Astrocyte (in vitro differentiated cells and primary cell): ENCODE measurements at regions not wholly inside any gene's neighbourhood (a gene's known extent, or its start where the extent isn't known, plus 50 kb on each side); places are given as distances from the start of the nearest gene placed in this dataset.
A peak's percentile ranks its signal among the peaks of the same experiment; 100 is the strongest.

Source experiments
- DNase-seq: peaks from one replicate; pipeline ENCODE4 v3.0.0-alpha.2; 2010; ENCODE audit warnings: low read depth
- FAIRE-seq: peaks from 2 replicates; lab custom pipeline; 2011; peaks lifted over from hg19 to GRCh38; lab: Jason Lieb, UNC
- H2AFZ ChIP-seq: 2 replicates; pipeline ENCODE4 v1.6.0; 2012; ENCODE audit warnings: low read depth, low read length, inconsistent platforms
- H3K27ac ChIP-seq: 2 replicates; pipeline ENCODE4 v1.5.1; 2011; ENCODE audit warnings: low read depth, low read length, inconsistent platforms
- H3K27me3 ChIP-seq: 2 replicates; pipeline ENCODE4 v1.6.0; 2011; ENCODE audit warnings: low read length, inconsistent platforms; ENCODE audit not compliant: insufficient read depth
- H3K36me3 ChIP-seq: 2 replicates; pipeline ENCODE4 v1.5.1; 2011; ENCODE audit warnings: low read length, inconsistent platforms; ENCODE audit not compliant: insufficient read depth
- H3K4me1 ChIP-seq: 2 replicates; pipeline ENCODE4 v1.5.1; 2011; ENCODE audit warnings: low read length, inconsistent platforms; ENCODE audit not compliant: insufficient read depth
- H3K4me2 ChIP-seq: 2 replicates; pipeline ENCODE4 v1.6.0; 2012; ENCODE audit warnings: low read length, inconsistent platforms
- H3K4me3 ChIP-seq: 2 replicates; pipeline ENCODE4 v1.5.1; 2011; ENCODE audit warnings: low read depth, mild to moderate bottlenecking, low read length, inconsistent platforms; ENCODE audit not compliant: insufficient read depth
- H3K79me2 ChIP-seq: 2 replicates; pipeline ENCODE4 v1.6.0; 2012; ENCODE audit warnings: mild to moderate bottlenecking, low read length, inconsistent platforms; ENCODE audit not compliant: insufficient read depth
- H3K9ac ChIP-seq: 2 replicates; pipeline ENCODE4 v1.6.0; 2012; ENCODE audit warnings: mild to moderate bottlenecking, low read length, inconsistent platforms
- H3K9me3 ChIP-seq: 2 replicates; pipeline ENCODE4 v1.5.1; 2012; ENCODE audit warnings: low read depth, mild to moderate bottlenecking, low read length, inconsistent platforms; ENCODE audit not compliant: insufficient read depth
- H4K20me1 ChIP-seq: 2 replicates; pipeline ENCODE4 v1.6.0; 2012; ENCODE audit warnings: low read length, inconsistent platforms; ENCODE audit not compliant: insufficient read depth
- H3K27ac Mint-ChIP-seq: one replicate; pipeline ENCODE4 v1.8.0; 2021; ENCODE audit warnings: mild to moderate bottlenecking, mixed read lengths; ENCODE audit not compliant: unreplicated experiment
- H3K27me3 Mint-ChIP-seq: one replicate; pipeline ENCODE4 v1.8.0; 2021; ENCODE audit warnings: low read depth, mixed read lengths; ENCODE audit not compliant: unreplicated experiment
- H3K36me3 Mint-ChIP-seq: one replicate; pipeline ENCODE4 v1.8.0; 2021; ENCODE audit warnings: low read depth, mixed read lengths; ENCODE audit not compliant: unreplicated experiment
- H3K4me1 Mint-ChIP-seq: one replicate; pipeline ENCODE4 v1.8.0; 2021; ENCODE audit warnings: low read depth, mixed read lengths; ENCODE audit not compliant: unreplicated experiment
- H3K4me3 Mint-ChIP-seq: one replicate; pipeline ENCODE4 v1.8.0; 2021; ENCODE audit warnings: mild to moderate bottlenecking, moderate library complexity, mixed read lengths; ENCODE audit not compliant: unreplicated experiment
- H3K9me3 Mint-ChIP-seq: one replicate; pipeline ENCODE4 v1.8.0; 2021; ENCODE audit warnings: mild to moderate bottlenecking, mixed read lengths; ENCODE audit not compliant: unreplicated experiment
- CTCF ChIP-seq: IDR thresholded peaks from 2 replicates; pipeline ENCODE4 v1.5.1; 2011; ENCODE audit warnings: low read depth, mild to moderate bottlenecking, inconsistent platforms, low read length, moderate library complexity; ENCODE audit not compliant: insufficient read depth
- EZH2 ChIP-seq: IDR thresholded peaks from 2 replicates; pipeline ENCODE4 v1.6.1; 2012; ENCODE audit warnings: mild to moderate bottlenecking, low read length, inconsistent platforms; ENCODE audit not compliant: insufficient read depth

DNA sequence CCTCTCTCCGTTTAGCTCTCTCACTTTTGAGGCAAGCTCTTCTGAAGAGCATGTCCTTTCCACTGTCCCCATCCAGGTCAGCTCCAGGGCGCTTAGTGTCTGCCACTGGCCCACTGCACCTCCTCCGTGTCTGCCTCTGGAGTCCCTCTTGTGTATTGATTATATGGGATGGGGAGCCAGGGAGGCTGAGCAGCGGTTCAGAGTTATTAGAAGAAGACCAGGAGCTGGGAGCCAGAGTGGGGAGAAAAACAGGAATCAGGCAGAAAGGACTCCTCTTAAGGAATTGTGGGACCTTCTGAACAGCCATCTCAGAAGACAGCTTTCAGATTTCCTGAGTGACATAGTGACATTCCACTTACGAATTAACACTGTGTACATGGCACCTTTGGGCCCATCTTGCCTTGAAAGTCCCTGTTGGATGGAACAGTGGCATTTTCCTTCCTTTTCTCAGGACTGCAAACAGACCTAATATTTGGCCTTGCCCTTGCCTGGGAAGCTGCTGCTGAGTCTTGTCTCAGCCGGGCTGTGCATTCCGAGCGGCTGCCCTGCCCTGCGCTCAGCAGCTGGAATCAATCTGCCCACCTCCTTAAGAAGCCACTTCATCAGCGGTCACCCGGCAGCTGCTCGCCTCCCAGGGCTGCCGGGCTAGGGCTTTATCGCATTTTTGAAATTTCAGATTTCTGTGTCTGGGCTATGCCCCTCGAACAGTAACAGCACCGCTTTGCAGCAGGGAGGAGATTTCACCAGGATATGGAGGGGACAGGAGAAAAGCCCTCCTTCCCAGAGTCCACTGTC is 81.1 kb upstream of the PRKG1 start:
- Histone ChIP-seq H3K9ac (peak overlapping the region; percentile 89), H3K36me3 (no peaks in the 10 kb centered on the region), H3K4me3 (peak overlapping the region; percentile 70), H4K20me1 (no peaks in the 10 kb centered on the region), H3K79me2 (peaks cover 4% of the 10 kb centered on the region), H3K4me1 (peaks cover 8% of the 10 kb centered on the region), H2AFZ (no peak overlapping the region), H3K9me3 (no peaks in the 10 kb centered on the region), H3K27ac (peak overlapping the region; percentile 74), H3K27me3 (peaks cover 4% of the 10 kb centered on the region), H3K4me2 (peak overlapping the region; percentile 91)
- FAIRE-seq (peak; percentile 37), DNase-seq (peak; percentile 52)
- Mint-ChIP-seq H3K36me3 (no peaks in the 10 kb centered on the region), H3K4me1 (peaks cover 12% of the 10 kb centered on the region), H3K27ac (peak overlapping the region; percentile 41), H3K27me3 (peaks cover 3% of the 10 kb centered on the region), H3K9me3 (no peaks in the 10 kb centered on the region), H3K4me3 (peak overlapping the region; percentile 88)
- TF ChIP-seq CTCF (no peak), EZH2 (no peak)

GRCh38 chr10:50993771-50994251 is 80.5 kb upstream of the PRKG1 start:
- Histone ChIP-seq H4K20me1 (no peaks in the 10 kb centered on the region), H3K79me2 (peaks cover 4% of the 10 kb centered on the region), H3K9me3 (no peaks in the 10 kb centered on the region), H3K9ac (peak overlapping the region; percentile 89), H3K27ac (peak overlapping the region; percentile 74), H3K4me3 (peak overlapping the region; percentile 35), H3K4me1 (peaks cover 8% of the 10 kb centered on the region), H3K4me2 (peak overlapping the region; percentile 91), H2AFZ (no peak overlapping the region), H3K27me3 (peaks cover 4% of the 10 kb centered on the region), H3K36me3 (no peaks in the 10 kb centered on the region)
- Mint-ChIP-seq H3K9me3 (no peaks in the 10 kb centered on the region), H3K27me3 (peaks cover 3% of the 10 kb centered on the region), H3K27ac (peak overlapping the region; percentile 36), H3K4me3 (no peak overlapping the region), H3K36me3 (no peaks in the 10 kb centered on the region), H3K4me1 (peaks cover 12% of the 10 kb centered on the region)
- TF ChIP-seq EZH2 (no peak), CTCF (no peak)
- FAIRE-seq (peak; percentile 76), DNase-seq (peak; percentile 35)

DNA sequence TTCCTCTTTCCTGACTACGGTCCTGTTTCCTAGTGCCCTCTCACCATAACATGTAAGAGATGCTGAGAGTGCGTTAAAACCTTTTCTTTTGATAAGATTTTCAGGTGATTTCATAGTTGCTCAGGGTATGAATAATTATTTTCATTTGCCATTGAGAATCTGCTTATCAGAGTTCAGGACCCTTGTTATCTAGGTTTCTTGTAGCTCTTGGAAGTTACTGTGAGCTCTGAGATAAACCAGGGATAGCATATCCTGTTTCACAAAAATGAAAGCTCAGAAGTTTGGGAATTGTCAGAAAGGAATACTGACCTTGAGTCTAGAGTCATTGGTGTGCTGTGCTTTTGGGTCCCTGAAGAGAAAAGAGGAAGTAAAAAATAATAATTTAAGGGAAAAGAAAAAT is 76.8 kb upstream of the PRKG1 start:
- peak overlapping the region; percentile 7 for H3K27ac ChIP-seq
- H3K27ac Mint-ChIP-seq, result no peak overlapping the region
- FAIRE-seq, result peak; percentile 23

More for the DNA sequence above, 76.8 kb upstream of the PRKG1 start:
- no peak for DNase-seq
- no peaks in the 10 kb centered on the region for H3K36me3 ChIP-seq
- Mint-ChIP-seq H3K27me3 (peaks cover 3% of the 10 kb centered on the region), H3K4me3 (no peak overlapping the region), H3K36me3 (no peaks in the 10 kb centered on the region), H3K9me3 (no peaks in the 10 kb centered on the region), H3K4me1 (peaks cover 18% of the 10 kb centered on the region)
- H3K27me3 ChIP-seq, result no peaks in the 10 kb centered on the region
- H3K4me3 ChIP-seq, result no peak overlapping the region
- no peaks in the 10 kb centered on the region for H4K20me1 ChIP-seq
- no peak overlapping the region for H2AFZ ChIP-seq
- H3K4me2 ChIP-seq, result peak overlapping the region; percentile 53
- H3K9ac ChIP-seq, result peak overlapping the region; percentile 32
- H3K4me1 ChIP-seq, result peaks cover 3% of the 10 kb centered on the region
- H3K9me3 ChIP-seq, result no peaks in the 10 kb centered on the region
- peaks cover 4% of the 10 kb centered on the region for H3K79me2 ChIP-seq
- TF ChIP-seq EZH2 (no peak), CTCF (no peak)
